Neural crest cell (in vitro differentiated cells): ENCODE measurements at regions not wholly inside any gene's neighbourhood (a gene's known extent, or its start where the extent isn't known, plus 50 kb on each side); places are given as distances from the start of the nearest gene placed in this dataset.

Source experiments
- DNase-seq: peaks from one replicate; pipeline ENCODE4 v3.0.0; 2021; ENCODE audit warnings: low read depth, mixed read lengths, low spot score
- H3K27ac Mint-ChIP-seq: one replicate; pipeline ENCODE4 v1.8.0; 2021; ENCODE audit warnings: mild to moderate bottlenecking, mixed read lengths; ENCODE audit not compliant: unreplicated experiment
- H3K27me3 Mint-ChIP-seq: 2 replicates; pipeline ENCODE4 v1.8.0; 2021; ENCODE audit warnings: low read depth, mild to moderate bottlenecking, mixed read lengths
- H3K36me3 Mint-ChIP-seq: 2 replicates; pipeline ENCODE4 v1.8.0; 2021; ENCODE audit warnings: low read depth, mild to moderate bottlenecking, mixed read lengths
- H3K4me1 Mint-ChIP-seq: 2 replicates; pipeline ENCODE4 v1.8.0; 2021; ENCODE audit warnings: mixed read lengths
- H3K4me3 Mint-ChIP-seq: one replicate; pipeline ENCODE4 v1.8.0; 2021; ENCODE audit warnings: mild to moderate bottlenecking, mixed read lengths
- H3K9me3 Mint-ChIP-seq: 2 replicates; pipeline ENCODE4 v1.8.0; 2021; ENCODE audit warnings: mixed read lengths
- CTCF ChIP-seq: fragments of 200-600 bp; sonication (generic); conservative IDR thresholded peaks from 2 replicates; pipeline ENCODE4 v1.5.0; 2021; ENCODE audit warnings: antibody characterized with exemption, mild to moderate bottlenecking

GRCh38 chr3:182737825-182738224 lies 55.5 kb upstream of the ATP11B start:
- H3K4me3 Mint-ChIP-seq: no peak overlapping the region
- no peaks in the 10 kb centered on the region for H3K36me3 Mint-ChIP-seq
- no peak for TF ChIP-seq CTCF
- no peaks in the 10 kb centered on the region for H3K9me3 Mint-ChIP-seq
- no peak for DNase-seq
- peaks cover 6% of the 10 kb centered on the region for H3K27me3 Mint-ChIP-seq
- H3K27ac Mint-ChIP-seq: no peak overlapping the region
- H3K4me1 Mint-ChIP-seq: no peaks in the 10 kb centered on the region

DNA sequence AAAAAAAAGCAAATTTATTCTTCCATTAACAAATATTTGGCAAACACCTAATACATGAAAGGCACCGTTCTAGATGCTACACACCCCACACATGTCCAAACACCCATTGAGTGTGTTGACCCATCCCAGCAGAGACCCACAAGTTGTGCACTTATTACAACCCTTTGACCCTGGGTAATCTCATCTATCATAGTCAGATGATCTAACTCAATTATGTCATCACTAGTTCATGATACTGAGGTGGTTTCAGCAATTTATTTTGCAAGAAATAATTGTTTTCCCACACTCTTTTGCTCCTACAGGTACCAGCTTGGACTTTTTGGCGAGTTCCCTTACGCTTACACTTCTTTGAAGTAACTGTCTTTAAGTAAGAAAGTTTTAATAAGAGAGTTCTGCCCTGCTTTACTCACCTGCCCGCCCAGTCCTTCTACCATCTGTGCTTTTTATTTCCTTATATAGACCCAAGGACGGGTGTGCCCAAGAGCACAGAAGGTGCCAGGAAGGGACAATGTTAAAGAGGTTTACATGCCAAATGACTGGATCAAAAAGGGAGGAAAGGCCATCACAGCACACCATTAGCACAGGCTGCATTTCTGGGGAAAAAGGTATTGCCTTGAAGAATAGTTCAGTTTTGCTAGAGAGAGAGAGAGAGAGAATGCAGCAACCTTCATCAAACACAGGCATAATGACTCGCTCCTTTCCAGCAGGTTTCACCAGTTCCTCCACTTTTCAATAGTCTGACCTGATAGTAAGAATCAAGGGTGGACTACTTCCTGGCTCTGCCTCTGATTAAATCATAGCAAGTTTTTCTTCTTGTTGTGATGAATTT lies 54.5 kb upstream of the ATP11B start:
- no peaks in the 10 kb centered on the region for H3K36me3 Mint-ChIP-seq
- DNase-seq: no peak

DNA sequence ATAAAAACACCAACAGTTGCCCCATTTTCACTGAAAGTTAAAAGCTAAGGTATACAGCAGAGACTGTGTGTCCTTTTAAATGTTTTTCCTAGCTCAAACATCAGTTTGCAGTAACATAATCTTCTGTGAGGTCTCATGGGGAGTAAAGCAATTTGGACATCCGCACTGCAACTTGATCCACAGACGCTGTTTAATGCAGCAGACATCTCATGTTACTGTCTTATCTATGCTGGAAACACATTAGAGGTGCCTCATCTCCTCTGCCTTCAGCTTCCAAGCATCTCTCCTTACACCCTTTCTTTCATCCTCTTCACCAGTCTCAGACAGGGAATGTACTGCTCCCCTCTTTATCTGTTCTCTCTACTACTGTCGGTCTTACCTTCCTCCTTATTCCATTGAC lies 53.7 kb upstream of the ATP11B start:
- H3K36me3 Mint-ChIP-seq: no peaks in the 10 kb centered on the region
- no peaks in the 10 kb centered on the region for H3K9me3 Mint-ChIP-seq
- H3K4me1 Mint-ChIP-seq: no peaks in the 10 kb centered on the region
- peaks cover 6% of the 10 kb centered on the region for H3K27me3 Mint-ChIP-seq
- H3K4me3 Mint-ChIP-seq: no peak overlapping the region
- no peak for TF ChIP-seq CTCF
- no peak overlapping the region for H3K27ac Mint-ChIP-seq
- no peak for DNase-seq

More for the DNA sequence above, 54.5 kb upstream of the ATP11B start:
- Mint-ChIP-seq H3K27me3 (peaks cover 6% of the 10 kb centered on the region), H3K9me3 (no peaks in the 10 kb centered on the region), H3K4me3 (no peak overlapping the region), H3K27ac (no peak overlapping the region), H3K4me1 (no peaks in the 10 kb centered on the region)
- no peak for TF ChIP-seq CTCF

- TF ChIP-seq CTCF: no peak
- H3K36me3 Mint-ChIP-seq: no peaks in the 10 kb centered on the region
- H3K4me3 Mint-ChIP-seq: no peak overlapping the region
These were observed 52.6 kb upstream of the ATP11B start for GRCh38 chr3:182740710-182741109.

DNA sequence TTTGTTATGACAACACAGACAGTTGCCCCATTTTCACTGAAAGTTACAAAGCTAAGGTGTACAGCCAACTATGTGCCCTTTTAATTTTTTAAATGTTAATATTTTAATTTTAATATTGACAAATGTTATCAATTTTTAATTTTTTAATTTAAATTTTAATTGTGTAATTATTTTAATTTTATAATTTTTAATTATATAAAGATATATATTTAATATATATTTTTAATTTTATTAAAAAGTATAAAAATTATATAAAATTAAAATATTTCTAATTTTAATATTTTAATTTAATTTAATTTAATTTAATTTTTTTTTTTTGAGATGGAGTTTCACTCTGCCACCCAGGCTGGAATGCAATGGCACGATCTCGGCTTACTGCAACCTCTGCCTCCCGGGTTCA lies 52.1 kb upstream of the ATP11B start:
- Mint-ChIP-seq H3K36me3 (no peaks in the 10 kb centered on the region), H3K4me3 (no peak overlapping the region), H3K27ac (no peak overlapping the region)

More at GRCh38 chr3:182740710-182741109, 52.6 kb upstream of the ATP11B start:
- no peak for DNase-seq
- Mint-ChIP-seq H3K9me3 (no peaks in the 10 kb centered on the region), H3K4me1 (no peaks in the 10 kb centered on the region), H3K27me3 (peaks cover 6% of the 10 kb centered on the region), H3K27ac (no peak overlapping the region)

More for the DNA sequence above, 52.1 kb upstream of the ATP11B start:
- Mint-ChIP-seq H3K9me3 (no peaks in the 10 kb centered on the region), H3K4me1 (no peaks in the 10 kb centered on the region), H3K27me3 (peaks cover 6% of the 10 kb centered on the region)
- TF ChIP-seq CTCF: no peak
- DNase-seq: no peak
